ENCODE measurements at regions not wholly inside any gene's neighbourhood (a gene's known extent, or its start where the extent isn't known, plus 50 kb on each side); places are given as distances from the start of the nearest gene placed in this dataset.

DNA sequence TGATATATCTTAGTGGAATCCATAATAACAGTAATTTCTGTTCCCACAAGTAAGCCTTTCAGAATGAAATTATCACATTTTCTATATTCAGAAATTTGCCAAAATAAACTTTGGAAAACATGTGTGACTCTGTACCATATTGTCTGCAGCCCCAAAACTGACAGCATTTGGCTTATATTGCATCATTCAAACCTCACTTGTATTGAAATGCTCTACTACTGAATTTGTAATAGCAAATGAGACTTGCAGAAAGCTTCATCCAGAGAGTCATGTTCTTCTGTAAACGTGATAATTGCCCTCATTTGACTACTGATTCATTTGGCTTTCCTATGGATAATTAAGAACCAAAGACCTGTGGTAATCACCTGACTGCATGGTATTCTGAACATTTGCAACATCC is 1249.5 kb upstream of the CDH18 start:
- TF ChIP-seq, protein P1, sequence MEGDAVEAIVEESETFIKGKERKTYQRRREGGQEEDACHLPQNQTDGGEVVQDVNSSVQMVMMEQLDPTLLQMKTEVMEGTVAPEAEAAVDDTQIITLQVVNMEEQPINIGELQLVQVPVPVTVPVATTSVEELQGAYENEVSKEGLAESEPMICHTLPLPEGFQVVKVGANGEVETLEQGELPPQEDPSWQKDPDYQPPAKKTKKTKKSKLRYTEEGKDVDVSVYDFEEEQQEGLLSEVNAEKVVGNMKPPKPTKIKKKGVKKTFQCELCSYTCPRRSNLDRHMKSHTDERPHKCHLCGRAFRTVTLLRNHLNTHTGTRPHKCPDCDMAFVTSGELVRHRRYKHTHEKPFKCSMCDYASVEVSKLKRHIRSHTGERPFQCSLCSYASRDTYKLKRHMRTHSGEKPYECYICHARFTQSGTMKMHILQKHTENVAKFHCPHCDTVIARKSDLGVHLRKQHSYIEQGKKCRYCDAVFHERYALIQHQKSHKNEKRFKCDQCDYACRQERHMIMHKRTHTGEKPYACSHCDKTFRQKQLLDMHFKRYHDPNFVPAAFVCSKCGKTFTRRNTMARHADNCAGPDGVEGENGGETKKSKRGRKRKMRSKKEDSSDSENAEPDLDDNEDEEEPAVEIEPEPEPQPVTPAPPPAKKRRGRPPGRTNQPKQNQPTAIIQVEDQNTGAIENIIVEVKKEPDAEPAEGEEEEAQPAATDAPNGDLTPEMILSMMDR (IDR thresholded peaks at IDR 0.05), result no peak
- no peak for TF ChIP-seq EP300 (IDR thresholded peaks at IDR 0.05)
